ENCODE measurements at regions not wholly inside any gene's neighbourhood (a gene's known extent, or its start where the extent isn't known, plus 50 kb on each side); places are given as distances from the start of the nearest gene placed in this dataset.
"Not testable (repeated sequence)": the region's sequence is repeated elsewhere in the genome, so short reads cannot be mapped to it uniquely, and the experiment has no call there.

DNA sequence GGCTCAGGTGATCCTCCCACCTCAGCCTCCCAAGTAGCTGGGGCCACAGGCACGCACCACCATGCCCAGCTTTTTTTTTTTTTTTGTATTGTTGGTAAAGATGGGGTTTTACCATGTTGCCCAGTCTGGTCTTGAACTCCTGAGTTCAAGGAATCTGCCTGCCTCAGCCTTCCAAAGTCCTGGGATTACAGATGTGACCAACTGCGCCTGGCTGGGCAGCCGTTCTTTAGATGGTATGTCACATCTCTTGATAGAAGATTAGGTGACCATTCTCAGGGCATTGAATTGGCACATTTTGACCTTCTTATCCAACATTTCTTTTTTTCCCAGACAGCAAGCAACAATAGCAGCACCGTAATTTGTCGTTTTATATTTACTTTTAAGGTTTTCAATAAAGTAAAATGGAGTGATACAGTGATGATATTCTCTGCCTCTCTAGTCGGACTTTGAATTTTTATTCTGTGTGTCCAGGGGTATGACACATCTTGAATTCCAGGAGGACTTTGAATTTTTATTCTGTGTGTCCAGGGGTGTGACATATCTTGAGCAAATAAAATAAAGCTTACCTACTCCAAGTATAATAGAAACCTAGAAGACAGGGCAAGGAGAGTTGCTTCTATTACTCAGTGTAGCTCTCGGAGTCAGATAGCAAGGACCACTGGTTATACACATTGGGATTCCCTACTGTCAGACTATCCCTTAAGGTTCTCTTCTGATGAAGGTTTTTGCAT lies 282.4 kb upstream of the NOTCH2NLA start:
- TF ChIP-seq, protein P1, sequence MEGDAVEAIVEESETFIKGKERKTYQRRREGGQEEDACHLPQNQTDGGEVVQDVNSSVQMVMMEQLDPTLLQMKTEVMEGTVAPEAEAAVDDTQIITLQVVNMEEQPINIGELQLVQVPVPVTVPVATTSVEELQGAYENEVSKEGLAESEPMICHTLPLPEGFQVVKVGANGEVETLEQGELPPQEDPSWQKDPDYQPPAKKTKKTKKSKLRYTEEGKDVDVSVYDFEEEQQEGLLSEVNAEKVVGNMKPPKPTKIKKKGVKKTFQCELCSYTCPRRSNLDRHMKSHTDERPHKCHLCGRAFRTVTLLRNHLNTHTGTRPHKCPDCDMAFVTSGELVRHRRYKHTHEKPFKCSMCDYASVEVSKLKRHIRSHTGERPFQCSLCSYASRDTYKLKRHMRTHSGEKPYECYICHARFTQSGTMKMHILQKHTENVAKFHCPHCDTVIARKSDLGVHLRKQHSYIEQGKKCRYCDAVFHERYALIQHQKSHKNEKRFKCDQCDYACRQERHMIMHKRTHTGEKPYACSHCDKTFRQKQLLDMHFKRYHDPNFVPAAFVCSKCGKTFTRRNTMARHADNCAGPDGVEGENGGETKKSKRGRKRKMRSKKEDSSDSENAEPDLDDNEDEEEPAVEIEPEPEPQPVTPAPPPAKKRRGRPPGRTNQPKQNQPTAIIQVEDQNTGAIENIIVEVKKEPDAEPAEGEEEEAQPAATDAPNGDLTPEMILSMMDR (IDR thresholded peaks at IDR 0.05) = not testable (repeated sequence)
- TF ChIP-seq ZFX (IDR thresholded peaks at IDR 0.05; ENCODE audit: borderline replicate concordance) = not testable (repeated sequence)
